Posterior vena cava (tissue), 2 donors: ENCODE measurements at regions not wholly inside any gene's neighbourhood (a gene's known extent, or its start where the extent isn't known, plus 50 kb on each side); places are given as distances from the start of the nearest gene placed in this dataset.

Experiments used
- DNase-seq: peaks from one replicate; pipeline ENCODE4 v3.0.0-alpha.2; 2020; ENCODE audit warnings: low spot score
- intact Hi-C, 2 donors: fragments of 100-400 bp; cut with DNase I; formaldehyde crosslinking; loops; one replicate each; pipeline versions ENCODE4 v1.14.1 to v1.14.2; 2022 to 2023
- donor health status: DM: yes; HTN: yes; CAD: no.
- donor health status: DM: yes; HTN: yes; CAD: no.

- peak; percentile 32 for DNase-seq
- intact Hi-C loops, result no loop called here
Observed at GRCh38 chr3:14329842-14330241, 72.6 kb upstream of the SLC6A6 start.

GRCh38 chr3:14330508-14330907 is 71.9 kb upstream of the SLC6A6 start:
- intact Hi-C loops, result no loop called here
- DNase-seq, result peak; percentile 62

DNA sequence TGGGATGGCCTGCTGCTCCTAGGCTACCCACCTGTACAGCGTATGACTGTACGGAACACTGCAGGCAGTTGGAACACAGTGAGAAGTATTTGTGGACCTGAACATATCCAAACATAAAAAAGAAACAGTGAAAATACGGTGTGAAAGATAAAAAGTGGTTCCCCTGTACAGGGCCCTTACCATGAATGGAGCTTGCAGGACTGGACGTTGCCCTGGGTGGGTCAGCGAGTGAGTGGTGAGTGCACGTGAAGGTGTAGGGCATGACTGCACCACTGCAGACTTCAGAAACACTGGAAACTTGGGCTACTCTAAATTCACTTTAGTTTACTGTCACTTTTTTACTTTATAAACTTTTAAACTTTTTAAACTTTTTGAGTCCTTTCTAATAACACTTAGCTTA is 71.2 kb upstream of the SLC6A6 start:
- intact Hi-C loops, result no loop called here
- peak; percentile 11 for DNase-seq

DNA sequence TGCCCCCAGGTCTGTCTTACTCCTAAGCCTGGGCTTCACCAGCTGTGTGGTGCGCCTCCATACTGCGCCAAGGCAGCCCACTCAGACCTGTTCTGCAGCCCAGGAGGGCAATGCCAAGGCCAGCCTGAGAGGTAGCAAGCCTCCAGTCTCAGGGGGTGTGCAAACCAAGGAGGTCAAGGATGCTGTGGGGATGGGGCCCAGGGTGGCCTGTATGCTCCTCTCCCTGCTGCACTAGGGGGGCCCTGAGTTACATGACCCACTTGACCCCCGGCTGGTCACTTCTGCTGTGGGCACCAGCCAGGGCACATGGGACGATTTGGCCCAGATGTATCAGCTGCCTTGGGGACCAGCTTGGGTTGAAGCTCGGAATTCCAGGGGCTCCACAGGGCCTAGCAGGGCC is 70.0 kb upstream of the SLC6A6 start:
- intact Hi-C loops, result no loop called here
- DNase-seq, result peak; percentile 67

- intact Hi-C loops, result no loop called here
- DNase-seq, result peak; percentile 42
Observed at GRCh38 chr3:14333215-14333614, 69.2 kb upstream of the SLC6A6 start.

GRCh38 chr3:14333621-14334020 is 68.8 kb upstream of the SLC6A6 start:
- DNase-seq, result peak; percentile 34
- intact Hi-C loops, result no loop called here

DNA sequence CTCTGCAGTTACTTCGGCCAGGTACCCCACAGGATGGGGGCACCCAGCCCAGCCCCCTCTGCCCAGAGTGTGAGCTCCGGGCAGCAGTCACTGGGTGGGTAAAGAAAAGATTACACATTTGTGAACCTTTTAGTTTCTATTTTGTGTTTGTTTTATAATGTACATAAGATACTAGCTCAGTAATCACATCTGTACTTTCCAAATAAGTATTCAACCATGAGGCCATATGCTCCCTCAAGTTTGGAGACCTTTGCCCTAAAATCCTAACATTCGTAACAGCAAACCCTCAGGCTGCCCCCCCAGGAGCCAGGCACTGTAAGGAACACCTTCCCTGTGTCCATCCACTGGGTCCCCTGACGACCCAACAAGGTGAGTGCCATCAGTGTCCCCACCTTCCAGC is 68.3 kb upstream of the SLC6A6 start:
- intact Hi-C loops, result no loop called here
- peak; percentile 28 for DNase-seq

DNA sequence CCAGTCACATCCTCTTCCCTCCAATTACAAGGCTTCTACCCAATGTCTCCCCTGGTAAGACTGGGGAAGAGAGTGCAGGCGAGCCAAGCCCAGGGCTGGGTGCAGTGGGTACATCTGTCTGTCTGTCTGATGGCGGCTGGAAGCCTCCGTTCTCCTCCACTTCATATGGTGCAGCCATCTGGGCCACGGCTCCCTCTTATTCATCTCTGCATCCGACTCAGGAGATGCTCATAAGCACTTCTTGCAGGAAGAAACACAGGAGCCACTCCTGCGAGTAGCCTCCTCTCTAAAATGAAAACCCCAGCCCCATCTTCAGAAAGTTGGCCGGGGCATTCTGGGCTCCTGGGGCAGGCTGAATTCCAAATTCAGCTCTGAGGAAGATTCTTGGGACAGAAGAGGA is 67.5 kb upstream of the SLC6A6 start:
- intact Hi-C loops, result no loop called here
- DNase-seq, result no peak

DNA sequence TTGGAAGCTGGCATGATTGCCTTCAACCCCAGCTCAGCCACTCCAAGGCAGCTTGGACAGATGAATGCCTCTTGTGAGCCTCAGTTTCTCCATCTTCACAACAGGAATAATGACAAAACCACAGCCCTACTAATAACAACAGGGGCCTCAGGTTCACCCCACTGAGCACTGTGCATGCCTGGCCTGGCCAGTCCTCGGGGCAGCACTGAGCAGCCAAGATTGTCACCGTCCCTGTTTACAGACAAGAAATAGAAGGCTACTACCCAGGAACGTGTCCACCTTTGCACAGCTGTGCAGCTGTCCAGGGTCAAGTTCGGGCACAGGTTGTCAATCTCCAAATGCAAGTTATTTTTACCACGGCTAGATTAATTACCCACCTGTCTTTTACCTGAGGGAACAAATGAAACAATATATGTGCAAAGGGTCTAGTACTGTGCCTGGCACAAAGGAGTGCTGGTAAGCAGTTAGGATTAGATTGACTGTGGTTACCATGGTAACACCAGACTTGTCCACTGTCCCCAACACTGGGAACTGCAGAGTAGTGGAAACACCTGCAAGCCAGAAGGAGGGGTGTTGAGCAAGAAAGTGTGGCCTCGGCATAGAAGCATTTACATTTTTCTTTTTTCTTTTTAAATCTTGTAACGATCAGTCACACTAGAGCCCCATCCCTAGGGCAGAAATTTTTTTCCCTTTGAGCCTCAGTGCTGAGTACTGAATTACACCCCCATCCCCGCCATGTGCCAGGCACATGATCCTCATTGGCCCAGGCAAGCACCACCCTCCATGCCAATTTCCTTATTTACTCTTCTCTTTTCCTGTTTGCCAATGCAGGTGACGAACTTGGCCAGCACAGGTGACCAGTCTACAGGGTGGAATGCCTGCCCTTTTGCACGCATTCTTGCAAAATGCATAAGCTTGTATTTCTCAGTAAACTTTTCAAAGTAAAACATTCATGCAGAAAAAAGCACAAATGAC is 66.3 kb upstream of the SLC6A6 start:
- intact Hi-C loops, result no loop called here
- peak; percentile 28 for DNase-seq

GRCh38 chr3:14336749-14337598 is 65.4 kb upstream of the SLC6A6 start:
- intact Hi-C loops, result no loop called here

DNA sequence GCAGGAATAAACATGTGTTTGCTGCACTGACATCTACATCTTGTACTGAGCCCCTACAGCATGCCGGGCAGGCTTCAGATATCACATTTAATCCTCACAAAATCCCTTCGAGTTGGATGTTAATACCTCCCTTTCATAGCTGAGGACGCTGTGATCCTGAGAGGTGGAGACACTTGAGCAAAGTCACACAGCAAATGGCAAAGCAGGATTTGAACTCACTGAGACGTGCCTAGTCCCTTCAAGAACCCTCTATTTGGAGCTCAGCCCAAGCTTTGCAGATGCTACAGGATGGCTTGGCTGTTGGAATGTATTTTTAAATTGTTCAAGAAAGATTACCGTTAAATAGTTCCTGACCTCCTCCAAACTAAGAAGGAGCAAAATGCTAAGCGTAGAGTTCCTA is 64.6 kb upstream of the SLC6A6 start:
- no peak for DNase-seq
- intact Hi-C loops, result no loop called here

More at GRCh38 chr3:14336749-14337598, 65.4 kb upstream of the SLC6A6 start:
- DNase-seq, result no peak

DNA sequence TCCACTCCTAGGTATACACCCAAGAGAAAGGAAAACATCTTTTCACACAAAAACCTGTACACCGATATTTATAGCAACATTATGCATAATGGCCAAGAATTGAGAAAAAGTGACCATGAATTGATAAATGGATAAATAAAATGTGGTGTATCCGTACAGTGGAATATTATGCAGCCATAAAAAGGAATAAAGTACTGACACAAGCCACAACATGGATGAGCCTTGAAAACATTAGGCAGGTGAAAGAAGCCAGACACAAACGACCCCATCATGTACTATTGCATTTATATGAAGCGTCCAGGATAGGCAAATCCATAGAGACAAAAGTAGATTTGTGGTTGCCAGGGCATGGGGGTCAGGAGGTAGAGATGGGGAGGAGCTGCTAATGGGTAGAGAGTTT is 64.2 kb upstream of the SLC6A6 start:
- intact Hi-C loops, result no loop called here
- DNase-seq, result no peak

DNA sequence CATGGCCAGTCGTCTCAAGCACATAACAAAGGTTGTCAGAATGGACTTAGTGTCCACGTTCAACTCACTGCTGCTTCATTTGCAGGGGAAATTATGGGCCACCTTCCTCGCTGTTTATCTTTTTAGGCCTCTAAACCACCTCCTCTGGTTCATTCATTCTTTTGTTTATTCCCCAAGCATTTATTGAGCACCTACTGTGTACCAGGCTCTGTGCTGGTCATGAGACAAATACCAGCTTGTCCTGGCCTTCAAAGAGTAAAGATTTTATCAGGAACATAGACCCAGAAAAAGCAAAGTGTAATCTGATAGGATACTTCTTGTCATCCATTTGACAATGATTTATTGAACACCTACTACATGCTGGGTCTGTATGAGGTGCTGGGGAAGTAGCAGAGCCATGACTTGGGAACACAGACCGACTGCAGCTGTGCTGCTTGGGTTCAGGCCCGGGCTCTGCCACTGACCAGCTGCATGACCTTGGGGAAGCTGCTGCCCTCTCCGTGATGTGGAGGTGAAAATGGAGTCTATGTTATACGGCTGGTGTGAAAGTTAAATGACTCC is 63.4 kb upstream of the SLC6A6 start:
- intact Hi-C loops, result no loop called here
- DNase-seq, result no peak

GRCh38 chr3:14340960-14341708 is 61.3 kb upstream of the SLC6A6 start:
- intact Hi-C loops, result no loop called here
- DNase-seq, result no peak

GRCh38 chr3:14343338-14344112 is 58.9 kb upstream of the SLC6A6 start:
- intact Hi-C loops, result no loop called here
- no peak for DNase-seq

DNA sequence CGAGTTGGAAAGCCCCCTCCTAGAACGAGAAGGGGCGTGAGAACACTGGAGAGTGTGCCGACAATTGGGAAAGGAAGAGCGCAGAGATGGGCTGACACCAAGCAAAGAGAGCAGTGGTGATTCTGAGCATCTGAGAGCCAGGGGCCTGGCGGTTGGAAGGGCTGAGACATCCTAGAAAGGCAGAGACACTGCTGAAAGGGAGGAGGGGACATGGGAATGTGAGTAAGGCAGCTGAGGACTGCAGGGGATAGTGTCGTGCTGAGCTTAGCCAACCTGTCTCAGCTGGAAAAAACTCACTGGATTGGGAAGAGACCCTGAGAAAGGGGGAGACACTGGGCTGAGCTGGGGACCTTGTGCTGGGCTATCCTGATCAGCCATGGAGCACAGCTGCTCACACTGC is 58.1 kb upstream of the SLC6A6 start:
- no peak for DNase-seq
- intact Hi-C loops, result no loop called here

DNA sequence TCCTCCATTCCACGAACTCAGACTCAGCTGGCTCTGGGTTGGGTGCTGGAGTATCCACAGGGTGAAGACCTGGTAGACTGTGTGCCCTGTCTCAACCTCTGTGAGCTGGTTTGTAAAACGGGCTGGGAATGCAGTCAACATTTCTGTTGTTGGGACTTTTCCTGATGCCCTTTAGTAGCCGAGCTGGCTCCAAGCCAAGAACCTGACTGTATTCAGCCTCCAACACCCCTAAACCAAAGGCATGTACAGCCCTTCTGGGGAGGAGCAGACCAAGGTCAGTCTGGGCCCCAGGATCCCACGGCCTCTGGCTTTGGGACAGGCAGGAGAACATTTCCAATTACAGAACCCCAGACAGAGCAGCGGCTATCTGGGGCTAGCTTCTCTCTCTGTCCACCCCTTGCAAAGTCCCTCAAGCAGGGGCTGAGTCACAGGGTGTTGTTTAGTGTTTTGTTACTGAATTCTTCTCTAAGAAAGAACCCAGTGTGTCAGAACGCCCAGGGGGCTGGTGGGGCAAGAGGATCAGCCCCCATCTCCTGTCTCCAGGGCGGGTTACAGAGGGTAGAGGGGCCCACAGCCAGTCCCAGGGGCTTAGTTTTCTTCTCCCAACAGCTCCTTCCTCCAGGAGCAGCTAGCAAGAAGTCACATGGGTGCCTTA is 56.8 kb upstream of the SLC6A6 start:
- intact Hi-C loops, result no loop called here
- DNase-seq, result no peak

DNA sequence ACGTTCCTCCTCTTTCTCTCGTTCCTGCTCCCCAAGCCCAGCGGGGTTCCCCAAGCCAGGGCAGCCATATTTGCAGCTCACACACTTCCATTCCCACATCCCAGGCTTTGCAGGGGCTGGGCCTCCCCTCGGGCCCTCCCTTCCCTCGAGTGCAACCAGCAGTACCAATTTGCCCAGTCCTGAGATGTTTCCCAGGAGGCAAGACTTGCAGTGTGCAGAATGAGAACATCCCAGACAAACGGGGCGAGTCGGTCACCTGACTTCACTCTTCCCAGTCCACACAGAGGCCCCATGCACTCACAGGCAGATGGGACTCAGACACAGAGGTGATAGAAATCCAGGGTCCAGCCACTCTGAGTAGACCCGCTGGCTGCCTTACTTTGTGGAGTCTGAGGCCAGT is 56.2 kb upstream of the SLC6A6 start:
- intact Hi-C loops, result no loop called here

More for the DNA sequence above, 56.2 kb upstream of the SLC6A6 start:
- no peak for DNase-seq
